ENCODE measurements at regions not wholly inside any gene's neighbourhood (a gene's known extent, or its start where the extent isn't known, plus 50 kb on each side); places are given as distances from the start of the nearest gene placed in this dataset.
A peak's percentile ranks its signal among the peaks of the same experiment; 100 is the strongest.

DNA sequence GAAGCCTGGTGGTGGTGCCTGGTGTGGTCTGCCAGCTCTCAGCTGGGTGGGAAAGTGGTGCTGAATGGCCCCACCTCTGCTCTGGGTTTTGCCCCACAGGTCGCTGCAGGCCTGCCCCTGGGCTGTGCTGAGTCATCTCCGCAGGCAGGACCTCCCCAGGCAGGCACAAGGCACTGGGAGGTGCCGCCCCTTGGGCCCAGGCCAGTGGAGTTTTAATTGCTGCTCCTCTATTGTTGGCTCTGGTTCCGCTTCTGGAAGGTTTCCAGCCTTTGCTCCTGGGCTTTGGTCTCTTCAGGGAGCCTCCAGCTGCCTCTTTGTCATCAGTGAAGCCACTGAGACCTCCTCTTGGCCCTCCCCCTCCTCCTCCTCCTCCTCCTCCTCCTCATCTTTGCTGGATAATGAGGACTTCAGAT lies 180.3 kb upstream of the GRB10 start:
- TF ChIP-seq, protein P1, sequence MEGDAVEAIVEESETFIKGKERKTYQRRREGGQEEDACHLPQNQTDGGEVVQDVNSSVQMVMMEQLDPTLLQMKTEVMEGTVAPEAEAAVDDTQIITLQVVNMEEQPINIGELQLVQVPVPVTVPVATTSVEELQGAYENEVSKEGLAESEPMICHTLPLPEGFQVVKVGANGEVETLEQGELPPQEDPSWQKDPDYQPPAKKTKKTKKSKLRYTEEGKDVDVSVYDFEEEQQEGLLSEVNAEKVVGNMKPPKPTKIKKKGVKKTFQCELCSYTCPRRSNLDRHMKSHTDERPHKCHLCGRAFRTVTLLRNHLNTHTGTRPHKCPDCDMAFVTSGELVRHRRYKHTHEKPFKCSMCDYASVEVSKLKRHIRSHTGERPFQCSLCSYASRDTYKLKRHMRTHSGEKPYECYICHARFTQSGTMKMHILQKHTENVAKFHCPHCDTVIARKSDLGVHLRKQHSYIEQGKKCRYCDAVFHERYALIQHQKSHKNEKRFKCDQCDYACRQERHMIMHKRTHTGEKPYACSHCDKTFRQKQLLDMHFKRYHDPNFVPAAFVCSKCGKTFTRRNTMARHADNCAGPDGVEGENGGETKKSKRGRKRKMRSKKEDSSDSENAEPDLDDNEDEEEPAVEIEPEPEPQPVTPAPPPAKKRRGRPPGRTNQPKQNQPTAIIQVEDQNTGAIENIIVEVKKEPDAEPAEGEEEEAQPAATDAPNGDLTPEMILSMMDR (IDR thresholded peaks at IDR 0.05; ENCODE audit: low read depth, low read length, missing control alignments): no peak
- H3K4me3 ChIP-seq (ENCODE audit: low read depth, low read length): no peak overlapping the region
- peak; percentile 69 for DNase-seq (ENCODE audit: low read depth)
- in situ Hi-C loops (cut with HindIII; ENCODE audit: low sequenced_read_pairs): no loop called here

DNA sequence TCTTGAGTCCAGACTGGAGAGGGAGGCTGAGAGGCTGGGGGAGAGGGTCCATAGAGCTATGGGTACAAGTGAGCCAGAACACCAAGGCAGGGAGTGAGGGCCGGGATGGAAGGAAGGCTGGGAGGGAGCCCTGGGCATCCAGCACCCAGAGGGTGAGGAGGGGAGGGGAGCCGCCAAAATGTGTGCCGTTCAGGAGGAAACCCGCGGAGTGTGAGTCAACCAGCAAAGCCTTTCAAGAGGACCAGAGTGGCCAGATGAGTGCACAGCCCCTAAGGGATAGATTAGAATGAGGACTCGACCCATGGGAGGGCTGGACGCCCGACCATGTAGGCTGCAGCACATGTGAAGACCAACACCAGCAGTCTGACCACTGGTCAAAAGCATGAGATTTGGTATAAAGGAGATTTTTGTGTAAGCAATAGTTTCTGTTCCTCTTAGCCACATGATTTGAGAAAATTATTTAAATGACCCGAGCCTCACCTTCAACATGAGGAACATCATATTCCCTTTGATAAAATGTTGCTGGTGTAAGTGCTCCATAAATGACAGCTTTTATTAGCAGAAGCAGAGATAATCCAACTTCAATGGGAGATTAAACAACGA lies 179.7 kb upstream of the GRB10 start:
- in situ Hi-C loops (cut with HindIII; ENCODE audit: low sequenced_read_pairs): no loop called here
- H3K4me3 ChIP-seq (ENCODE audit: low read depth, low read length): no peak overlapping the region
- DNase-seq (ENCODE audit: low read depth): no peak
- TF ChIP-seq, protein P1 (IDR thresholded peaks at IDR 0.05; ENCODE audit: low read depth, low read length, missing control alignments): no peak

DNA sequence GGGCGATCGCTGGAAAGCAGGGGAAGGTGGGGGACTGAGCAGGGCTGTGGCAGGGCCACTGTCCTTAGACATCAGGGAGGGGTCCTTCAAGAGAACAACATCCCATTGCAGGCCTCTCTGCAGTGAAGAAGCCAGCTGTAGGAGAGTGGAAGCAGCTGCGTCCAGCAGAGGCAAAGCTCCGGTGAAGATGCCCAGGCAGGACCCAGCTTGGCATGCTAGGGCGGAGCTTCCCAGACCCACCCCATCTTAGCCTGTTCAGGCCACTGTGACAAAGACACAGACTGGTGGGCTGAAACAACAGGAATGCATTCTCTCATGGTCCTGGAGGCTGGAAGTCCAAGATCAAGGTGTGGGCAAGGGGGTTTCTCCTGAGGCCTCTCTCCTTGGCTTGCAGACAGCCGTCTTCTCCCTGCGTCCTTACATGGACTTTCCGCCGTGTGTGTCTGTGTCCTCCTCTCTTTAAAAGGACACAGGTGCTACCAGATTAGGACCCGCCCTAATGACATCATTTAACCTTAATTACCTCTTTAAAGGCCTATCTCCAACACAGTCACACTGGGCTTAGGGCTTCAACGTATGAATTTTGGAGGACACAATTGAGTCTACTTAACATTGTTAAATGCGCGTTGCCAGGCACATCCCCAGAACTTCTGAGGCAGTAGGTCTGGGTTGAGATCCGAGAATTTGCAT lies 178.1 kb upstream of the GRB10 start:
- TF ChIP-seq, protein P1 (IDR thresholded peaks at IDR 0.05; ENCODE audit: low read depth, low read length, missing control alignments): no peak
- no peak overlapping the region for H3K4me3 ChIP-seq (ENCODE audit: low read depth, low read length)
- DNase-seq (ENCODE audit: low read depth): no peak
- in situ Hi-C loops (cut with HindIII; ENCODE audit: low sequenced_read_pairs): no loop called here

DNA sequence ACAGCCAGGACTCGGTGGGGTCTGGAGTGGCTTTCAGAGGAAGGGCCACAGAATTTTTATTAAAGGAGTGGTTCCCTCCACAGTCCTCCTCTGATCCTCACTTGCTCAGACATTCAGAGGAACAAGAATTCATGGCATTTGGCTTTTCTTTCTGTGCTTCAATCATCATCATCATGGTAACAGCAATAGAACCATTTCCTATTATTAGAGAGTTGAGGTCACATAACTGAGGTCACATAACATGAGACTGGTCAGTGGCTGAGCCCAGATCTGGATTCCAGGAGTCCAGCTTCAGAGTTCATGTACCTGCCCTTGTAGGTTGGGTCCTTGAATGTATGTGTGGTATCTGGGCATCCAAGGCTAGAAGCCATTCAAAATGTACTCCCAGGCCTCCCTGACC lies 177.3 kb upstream of the GRB10 start:
- TF ChIP-seq, protein P1 (IDR thresholded peaks at IDR 0.05; ENCODE audit: low read depth, low read length, missing control alignments): no peak
- in situ Hi-C loops (cut with HindIII; ENCODE audit: low sequenced_read_pairs): loop anchor here (5.0 kb wide), 1 partner anchor 38 kb away; no protein-coding TSS in a partner anchor
- no peak for DNase-seq (ENCODE audit: low read depth)
- H3K4me3 ChIP-seq (ENCODE audit: low read depth, low read length): no peak overlapping the region

DNA sequence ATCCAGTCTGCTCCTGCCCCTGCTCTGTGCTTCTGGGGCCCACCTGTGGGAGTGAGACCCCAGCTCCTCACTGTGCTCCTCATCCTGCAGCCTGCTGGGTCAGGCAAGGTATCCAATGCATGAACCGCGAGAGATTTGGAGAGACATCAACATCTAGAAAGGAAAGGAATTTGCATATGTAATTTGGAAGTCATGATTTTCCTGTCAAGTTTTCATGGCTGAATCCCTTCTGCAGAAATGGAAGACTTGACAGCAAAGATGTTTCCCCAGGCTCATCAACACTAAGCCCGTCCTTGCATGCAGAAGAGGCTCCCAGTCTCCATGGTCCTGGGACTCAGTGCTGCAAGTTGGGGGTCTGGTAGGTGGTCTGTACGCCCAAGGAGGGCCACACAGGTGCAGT lies 176.9 kb upstream of the GRB10 start:
- H3K4me3 ChIP-seq (ENCODE audit: low read depth, low read length): no peak overlapping the region
- in situ Hi-C loops (cut with HindIII; ENCODE audit: low sequenced_read_pairs): loop anchor here (5.0 kb wide), 1 partner anchor 37 kb away; no protein-coding TSS in a partner anchor
- TF ChIP-seq, protein P1 (IDR thresholded peaks at IDR 0.05; ENCODE audit: low read depth, low read length, missing control alignments): no peak
- no peak for DNase-seq (ENCODE audit: low read depth)

DNA sequence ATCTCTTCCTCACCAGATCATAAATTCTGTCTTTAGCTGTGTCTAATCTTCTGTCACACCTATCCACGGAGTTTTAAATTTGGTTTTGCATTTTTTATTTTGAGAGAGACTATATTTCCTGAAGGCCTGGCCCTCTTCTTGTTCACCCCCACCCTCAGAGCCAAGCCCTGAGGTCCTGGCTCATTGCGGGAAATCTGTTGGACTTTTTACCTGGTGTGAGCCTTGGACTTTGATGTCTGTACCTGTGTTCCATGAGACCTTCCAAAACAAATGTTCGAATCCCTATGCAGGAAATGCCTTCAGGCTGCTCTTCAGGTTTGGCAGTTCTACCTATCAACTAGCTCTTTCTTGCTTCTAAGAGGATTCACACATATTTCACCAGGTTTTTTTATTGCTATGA lies 175.2 kb upstream of the GRB10 start:
- DNase-seq (ENCODE audit: low read depth): no peak
- in situ Hi-C loops (cut with HindIII; ENCODE audit: low sequenced_read_pairs): loop anchor here (5.0 kb wide), 1 partner anchor 36 kb away; no protein-coding TSS in a partner anchor
- TF ChIP-seq, protein P1 (IDR thresholded peaks at IDR 0.05; ENCODE audit: low read depth, low read length, missing control alignments): no peak
- H3K4me3 ChIP-seq (ENCODE audit: low read depth, low read length): no peak overlapping the region

Data from astrocyte of the cerebellum (primary cell).